HG03280 (cell line): ENCODE measurements at regions not wholly inside any gene's neighbourhood (a gene's known extent, or its start where the extent isn't known, plus 50 kb on each side); places are given as distances from the start of the nearest gene placed in this dataset.
"Not testable (repeated sequence)": the region's sequence is repeated elsewhere in the genome, so short reads cannot be mapped to it uniquely, and the experiment has no call there.

Experiments
- ATAC-seq: cut with Tn5 transposase; IDR thresholded peaks from one replicate; pipeline ENCODE4 v1.9.1; 2021; ENCODE audit warnings: mild to moderate bottlenecking, moderate library complexity; ENCODE audit not compliant: unreplicated experiment

DNA sequence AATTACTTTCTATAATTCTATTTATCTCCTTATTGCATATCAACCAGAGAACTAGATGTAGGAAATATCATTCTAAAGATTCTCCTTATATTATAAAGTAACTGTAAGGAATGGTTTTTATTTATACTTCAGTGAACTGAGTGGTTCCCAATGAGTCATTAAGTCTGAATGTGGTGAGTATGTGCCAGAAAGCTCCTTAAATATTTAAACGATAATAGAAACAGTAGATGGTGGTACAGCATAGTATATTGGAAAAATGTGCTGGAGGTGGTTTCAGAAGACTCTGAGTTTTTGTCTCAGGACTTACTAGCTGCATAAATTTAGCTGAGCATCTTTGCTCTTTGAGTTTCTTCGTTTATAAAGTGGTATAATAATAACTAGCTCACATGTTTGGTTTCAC, 653.5 kb downstream of the FAM181B start:
- ATAC-seq = no peak

DNA sequence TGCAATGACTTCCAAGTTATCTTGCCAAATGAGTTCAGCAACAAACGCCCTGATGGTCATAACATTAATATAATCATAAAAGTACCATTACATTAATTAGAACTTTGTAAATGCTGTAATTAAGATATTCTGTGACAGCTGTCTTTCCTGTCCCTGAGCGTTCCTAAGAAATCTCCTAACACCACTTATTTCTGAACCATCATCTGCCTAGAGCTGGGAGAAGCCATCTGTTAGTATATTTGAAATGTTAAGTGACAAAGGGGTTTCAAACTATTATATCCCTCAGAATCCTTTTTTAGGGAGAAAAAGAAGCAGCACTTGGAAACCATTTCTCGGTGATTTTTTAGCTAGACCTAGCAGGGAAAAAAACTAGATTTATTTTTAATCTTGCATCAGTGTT, 657.5 kb downstream of the FAM181B start:
- ATAC-seq = no peak

DNA sequence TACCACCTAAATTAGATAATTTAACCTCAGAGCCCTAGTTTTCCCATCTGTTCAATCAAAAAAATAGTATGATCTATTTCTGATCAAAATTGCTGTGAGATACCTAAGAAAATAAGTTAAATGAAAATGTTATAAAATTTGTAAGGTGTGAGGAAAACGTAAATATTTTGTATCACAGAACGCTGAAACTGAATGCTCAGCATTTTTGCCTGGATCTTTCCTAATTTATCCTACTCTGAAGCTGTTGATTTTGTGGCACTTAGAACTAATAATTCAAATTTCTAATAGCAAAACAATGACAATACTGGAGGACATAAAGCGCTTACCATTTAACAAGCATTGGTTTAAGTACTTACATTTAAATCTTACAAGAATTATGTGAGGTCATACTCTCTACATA, 674.2 kb downstream of the FAM181B start:
- no peak for ATAC-seq

DNA sequence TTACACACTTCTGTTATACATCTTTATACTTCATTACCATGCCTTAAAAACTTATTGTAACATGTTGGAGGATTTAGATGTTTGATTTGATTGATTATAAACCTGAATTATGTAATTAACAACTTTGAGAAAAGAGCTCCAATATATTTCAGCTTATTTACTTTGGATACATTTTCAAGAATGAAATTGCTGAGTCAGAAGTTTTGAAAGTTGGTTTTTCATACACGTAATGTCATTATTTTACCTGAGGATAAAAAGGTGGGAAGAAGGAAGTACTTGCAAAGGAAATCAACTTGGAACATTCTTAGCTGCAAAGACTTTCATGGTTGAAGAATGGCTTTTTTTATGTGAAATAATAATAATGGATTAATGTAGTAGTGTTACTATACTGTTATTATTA, 677.2 kb downstream of the FAM181B start:
- ATAC-seq = no peak

DNA sequence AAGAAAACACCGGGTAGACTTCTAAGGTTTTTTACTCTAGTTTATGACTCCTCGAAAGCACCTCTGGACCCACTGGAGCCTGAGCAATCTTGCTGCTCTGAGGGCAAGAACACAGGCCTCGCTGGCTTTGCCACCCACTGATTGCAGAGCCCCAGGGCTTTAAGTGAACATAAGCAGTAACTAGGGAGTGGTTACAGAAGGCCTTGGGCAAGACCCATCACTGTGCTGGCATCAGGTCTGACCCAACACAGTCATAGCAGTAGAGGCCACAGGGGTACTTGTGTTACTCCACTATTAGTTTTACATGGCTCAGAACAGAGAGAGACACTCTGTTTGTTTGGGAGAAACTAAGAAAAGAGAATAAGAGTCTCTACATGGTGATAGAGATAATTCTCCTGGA, 684.5 kb downstream of the FAM181B start:
- ATAC-seq = no peak

DNA sequence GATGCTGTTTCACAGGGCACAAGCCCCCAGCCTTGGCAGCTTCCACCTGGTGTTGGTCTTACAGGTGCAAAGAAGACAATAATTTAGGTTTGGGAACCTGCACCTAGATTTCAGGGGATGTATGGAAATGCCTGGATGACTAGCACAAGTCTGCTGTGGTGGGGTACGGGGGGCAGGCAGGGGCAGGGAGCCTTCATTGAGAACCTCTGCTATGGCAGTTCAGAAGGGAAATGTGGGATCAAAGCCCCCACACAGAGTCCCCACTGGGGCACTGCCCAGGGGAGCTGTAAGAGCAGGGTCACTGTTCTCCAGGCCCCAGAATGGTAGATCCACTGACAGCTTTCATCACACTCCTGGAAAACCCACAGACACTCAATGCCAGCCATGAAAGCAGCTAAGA, 686.5 kb downstream of the FAM181B start:
- no peak for ATAC-seq

DNA sequence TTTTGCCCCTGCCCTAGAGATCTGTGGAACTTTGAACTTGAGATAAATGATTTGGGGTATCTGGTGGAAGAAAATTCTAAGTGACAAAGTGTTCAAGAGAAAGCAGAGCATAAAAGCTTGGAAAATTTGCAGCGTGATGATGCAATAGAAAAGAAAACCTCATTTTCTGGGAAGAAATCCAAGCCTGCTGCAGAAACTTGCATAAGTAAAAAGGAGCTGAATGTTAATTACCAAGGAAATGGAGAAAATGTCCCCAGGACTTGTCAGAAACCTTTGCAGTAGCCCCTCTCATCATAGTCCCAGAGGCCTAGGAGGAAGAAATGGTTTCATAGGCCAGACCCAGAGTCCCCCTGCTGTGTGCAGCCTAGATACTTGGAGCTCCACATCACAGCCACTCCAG, 686.9 kb downstream of the FAM181B start:
- no peak for ATAC-seq

DNA sequence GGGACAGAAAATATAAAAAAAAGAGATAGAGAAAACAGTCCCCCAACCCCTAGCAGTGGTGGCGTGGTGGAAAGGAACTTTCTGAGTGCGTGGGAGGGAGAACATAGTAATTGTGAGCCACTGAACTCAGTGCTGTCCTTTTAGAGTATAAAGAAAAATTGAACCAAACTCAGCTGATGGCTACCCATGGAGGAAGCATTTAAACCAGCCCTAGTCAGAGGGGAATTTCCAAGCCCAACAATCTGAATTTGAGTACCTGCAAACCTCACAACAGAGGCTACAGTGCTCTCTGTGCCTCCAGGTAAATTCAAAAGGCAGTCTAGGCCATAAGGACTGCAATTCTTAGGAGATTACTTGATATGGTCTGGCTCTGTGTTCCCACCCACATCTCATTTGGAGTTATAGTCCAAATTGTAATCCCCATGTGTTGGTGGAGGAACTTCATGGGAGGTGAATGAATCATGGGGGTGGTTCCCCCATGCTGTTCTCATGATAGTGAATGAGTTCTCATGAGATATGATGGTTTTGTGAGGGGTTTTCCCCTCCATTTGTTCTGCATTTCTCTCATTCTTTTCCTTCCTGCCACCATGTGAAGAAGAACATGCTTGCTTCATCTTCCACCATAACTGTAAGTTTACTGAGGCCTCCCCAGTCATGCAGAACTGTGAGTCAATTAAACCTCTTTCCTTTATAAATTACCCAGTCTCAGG, 687.8 kb downstream of the FAM181B start:
- no peak for ATAC-seq

DNA sequence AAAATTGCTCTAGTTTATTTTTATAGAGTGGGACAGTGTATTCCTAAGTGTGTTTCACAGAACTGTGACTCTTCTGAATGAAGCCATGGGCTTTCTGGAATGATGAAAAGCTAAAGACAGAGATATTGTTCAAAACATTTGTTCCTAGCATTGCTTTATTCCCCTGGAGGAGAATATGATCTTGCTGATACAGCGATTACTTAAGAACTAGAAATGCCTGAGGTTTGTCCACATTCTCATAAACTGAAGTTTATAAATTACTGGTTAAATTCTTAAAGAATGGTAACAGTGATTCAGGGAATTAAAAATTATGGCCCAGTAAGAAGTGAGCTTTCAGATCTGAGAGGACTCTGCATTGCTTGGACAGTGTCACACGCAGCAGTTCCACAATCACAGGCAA, 690.3 kb downstream of the FAM181B start:
- no peak for ATAC-seq

DNA sequence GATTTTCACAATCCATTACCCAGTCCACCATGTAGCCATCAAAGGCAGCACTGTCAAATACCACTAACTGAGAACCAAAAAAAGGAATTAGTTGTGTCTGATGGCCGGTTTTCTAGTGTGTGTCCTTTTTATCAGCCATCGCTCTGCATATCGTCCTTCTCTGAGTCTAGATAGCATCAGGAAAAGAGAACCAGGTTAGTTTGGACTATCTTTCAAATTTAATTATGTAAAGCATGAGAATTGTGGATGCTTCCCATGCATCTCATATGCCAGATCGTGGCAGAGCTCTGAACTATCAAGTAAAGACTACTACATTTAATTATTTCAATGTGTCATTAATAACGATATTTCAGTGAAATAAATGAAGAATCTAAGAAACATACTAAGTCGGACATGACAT, 691.9 kb downstream of the FAM181B start:
- ATAC-seq = no peak

DNA sequence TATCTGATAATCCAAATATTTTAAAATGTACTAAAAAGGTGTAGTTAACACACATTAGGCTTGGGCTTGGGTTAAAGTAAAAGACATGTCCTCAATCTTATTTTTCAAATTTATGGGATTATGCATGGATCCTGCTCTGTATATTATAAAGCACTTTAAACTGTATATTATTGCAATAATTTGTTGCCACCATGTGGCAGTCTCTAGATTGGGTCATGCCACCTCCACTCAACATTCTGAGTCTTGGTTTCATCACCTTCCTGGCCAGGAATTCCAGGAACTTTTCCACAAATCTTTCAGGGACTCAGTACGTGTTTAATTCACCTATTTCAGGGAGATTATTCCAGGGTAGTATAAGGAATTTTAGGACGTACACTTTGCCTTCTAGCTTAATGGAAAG, 695.5 kb downstream of the FAM181B start:
- no peak for ATAC-seq

DNA sequence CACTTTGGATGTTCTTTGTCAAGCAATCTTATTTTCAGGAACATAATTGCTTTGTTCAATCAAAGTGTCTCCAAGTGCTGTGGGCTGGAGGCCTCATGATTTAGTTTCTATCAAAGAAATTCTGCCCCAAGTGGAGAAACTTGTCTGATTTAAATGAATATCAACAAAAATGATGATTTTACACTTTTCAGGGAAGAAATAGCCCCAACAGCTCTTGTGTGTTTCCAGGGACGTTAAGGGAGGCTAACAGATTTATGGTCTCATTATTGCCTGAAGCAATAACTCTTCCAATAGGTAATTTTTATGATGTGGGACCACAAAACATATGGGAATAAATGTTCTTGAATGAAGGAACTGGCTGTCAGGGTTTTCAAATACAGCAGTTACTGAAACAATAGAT, 699.1 kb downstream of the FAM181B start:
- no peak for ATAC-seq

DNA sequence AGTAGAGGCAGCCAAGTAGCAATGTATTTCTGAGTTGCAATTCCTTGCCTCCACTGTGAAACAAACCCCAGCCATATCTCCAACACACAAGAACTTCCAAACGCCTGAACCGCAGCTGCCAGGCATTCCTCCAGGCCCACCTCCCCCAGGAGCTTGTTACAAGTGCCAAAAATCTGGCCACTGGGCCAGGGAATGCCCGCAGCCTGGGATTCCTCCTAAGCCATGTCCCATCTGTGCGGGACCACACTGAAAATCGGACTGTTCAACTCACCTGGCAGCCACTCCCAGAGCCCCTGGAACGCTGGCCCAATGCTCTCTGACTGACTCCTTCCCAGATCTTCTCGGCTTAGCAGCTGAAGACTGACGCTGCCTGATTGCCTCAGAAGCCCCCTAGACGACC, 706.3 kb downstream of the FAM181B start:
- ATAC-seq = not testable (repeated sequence)

DNA sequence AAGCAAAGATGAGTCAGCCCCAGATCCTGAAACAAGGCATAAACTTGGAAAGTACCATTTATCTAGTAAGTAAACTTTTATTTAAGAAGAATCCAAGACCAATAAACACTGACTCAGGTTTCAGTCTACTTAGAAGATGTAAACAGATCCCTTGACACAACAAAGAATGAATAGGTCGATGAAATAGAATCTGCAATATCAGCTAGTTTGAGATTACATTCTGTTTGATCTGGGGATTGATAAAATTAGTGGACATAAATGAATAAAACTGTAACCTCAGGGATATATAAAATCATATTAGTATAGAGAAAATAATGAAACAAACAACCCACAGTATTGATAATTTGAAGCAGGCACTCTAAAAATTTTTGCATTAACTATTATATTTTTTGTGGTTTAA, 708.9 kb downstream of the FAM181B start:
- no peak for ATAC-seq

DNA sequence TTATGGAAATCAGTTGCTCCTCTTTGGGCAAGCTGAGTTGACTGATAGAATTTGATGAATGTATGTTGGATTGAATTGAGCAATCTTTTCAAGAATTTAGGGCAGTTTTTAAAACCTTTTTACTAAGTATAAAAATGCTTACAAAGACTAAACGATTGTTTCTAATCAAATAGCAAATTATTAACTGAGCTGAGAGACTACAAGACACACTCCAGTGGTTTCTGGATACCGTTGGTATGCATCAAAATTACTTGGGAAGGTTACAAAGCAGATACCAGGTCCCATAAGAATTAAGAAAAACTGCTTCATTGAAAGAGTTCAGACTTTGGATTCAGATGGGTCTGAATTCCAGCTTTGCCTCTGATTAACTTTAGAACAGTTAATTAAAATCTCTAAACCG, 721.4 kb downstream of the FAM181B start:
- ATAC-seq = no peak

DNA sequence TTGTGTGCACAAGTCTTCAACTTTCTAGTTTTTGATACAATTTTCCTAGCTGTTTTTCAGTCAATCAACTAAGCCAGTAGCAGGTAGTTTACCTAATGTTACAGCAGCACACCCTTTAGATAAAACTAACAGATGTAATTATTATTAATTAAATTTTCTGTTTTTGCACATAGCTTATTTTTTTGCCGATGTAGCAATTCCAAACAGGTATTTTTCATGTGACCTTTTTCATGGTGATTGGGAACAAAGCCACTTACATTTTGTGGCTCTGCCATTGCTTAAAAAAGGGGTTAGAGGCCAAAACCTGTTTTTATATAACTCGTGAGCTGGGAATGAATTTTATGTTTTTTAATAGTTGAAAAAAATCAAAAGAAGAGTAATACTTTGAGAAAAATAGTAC, 724.5 kb downstream of the FAM181B start:
- ATAC-seq = no peak

DNA sequence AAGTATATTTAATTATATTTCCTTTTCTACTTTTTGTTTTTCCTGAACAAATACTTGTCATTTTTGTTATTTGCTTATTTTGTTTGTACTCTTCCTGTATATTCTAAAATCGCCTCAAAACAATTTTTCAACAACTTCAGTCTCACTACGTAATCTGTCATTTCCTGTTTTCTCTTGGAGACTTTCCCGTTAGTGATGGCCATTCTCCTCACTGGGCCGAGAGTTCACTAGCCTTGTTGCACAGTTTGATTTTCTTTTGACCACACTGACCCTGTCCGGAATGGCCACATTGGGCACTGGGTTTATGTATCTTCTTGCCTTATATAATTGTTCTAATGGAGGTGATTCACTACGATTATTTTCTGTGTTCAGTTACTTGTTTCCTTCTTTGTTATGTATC, 726.1 kb downstream of the FAM181B start:
- no peak for ATAC-seq

DNA sequence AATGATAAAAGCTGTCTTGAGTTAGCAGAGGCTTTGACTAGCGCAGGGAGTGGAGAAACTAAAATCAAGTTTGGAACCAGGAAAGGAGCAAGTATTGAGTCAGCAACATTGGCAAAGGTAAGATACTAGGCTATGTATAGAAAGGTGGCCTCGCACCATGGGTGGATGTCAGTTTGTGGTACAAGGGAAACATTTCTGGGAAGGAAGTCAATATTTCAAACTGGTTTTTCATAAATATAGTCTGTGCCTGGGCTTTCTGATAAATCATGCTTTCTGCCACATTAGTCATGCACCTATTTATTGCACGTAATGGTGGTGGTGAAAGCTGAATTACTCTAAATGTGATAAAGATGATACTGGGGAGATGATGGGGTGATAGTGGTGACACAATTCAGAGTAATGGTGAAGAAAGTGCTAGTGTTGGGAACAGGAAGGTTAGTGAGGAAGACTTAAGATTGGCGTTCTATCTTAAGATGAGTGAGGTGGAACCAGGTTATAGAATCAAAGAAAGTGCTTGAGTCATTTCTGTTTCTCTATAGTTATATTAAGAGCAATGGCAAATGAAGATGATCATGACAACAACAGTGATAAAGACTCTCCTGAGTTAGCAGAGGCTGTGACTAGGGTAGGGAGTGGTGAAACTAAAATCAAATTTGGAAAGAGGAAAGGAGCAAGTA, 729.0 kb downstream of the FAM181B start:
- ATAC-seq = no peak

DNA sequence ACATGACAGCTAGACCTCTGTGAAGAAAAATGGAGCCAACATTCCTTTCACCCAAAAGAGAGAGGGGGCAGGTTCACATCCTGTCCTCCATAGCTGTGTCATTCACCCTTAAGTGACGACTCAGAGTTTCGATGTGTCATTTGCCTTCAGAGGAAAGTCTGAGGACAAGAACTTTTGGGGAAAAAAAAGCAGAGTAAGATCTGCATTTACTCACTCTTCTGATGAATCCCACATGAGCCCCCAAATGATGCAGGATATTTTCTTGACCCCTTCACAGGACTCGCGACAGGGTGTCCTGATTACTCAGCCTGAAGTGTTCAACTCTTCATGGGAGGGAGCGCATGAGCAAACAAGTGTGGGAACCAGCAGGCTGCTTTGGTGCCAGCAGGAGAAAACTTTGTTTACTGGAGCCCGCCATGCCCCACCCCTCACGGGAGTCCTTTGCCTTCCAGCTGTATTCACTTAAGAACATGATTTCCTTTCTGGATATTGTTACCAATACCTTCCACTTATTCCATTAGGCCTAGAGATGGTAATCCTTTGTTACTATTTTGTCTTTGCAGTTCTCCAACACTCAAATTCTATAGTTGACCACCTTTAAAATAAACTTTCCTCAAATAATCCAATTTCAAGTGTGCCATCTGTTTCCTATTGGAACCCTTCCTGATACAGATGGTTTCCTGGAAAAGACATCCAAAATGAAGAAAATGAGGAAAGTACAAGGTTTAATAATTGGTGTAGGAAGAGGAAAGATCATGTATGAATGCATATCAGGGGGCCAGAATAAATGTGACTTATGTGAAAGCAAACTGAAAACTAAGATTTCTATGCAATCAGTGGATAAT, 729.8 kb downstream of the FAM181B start:
- no peak for ATAC-seq

DNA sequence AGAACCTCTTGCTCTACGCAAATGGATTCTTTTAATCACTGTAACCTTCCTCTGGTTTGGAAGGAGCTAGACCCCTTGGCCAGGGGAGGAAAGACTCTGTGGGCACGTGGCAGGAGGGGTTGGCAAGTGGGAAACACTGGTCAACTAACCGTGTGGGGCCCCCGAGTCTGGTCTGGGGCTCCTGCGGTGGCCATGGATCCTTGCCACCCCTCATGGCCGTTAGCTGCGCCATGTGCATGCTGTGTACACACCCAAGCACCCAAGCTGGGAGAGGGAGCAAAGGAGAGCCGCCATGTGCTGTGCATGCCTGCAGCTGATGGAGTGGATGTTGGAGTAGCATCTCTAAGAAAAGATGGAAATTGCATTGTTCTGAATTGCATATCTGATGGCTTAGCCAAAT, 730.6 kb downstream of the FAM181B start:
- ATAC-seq = no peak

DNA sequence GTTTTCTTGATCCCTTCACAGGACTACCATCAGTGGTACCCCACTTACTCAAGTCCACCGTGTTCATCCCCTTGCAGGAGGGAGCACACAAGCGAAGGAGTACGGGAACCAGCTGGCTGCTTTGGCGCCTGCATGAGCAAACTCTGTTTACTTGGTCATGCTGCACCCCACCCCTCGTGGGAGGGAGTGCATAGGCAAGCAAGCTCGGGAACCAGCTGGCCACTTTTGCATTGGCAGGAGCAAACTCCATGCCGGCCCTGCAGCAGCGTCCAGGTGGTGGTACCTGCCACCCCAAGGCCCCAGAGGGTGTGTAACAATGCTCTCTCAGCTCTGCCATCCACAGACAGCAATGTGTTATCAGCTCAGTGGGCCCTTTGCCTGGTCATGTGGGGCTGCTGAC, 737.8 kb downstream of the FAM181B start:
- no peak for ATAC-seq

DNA sequence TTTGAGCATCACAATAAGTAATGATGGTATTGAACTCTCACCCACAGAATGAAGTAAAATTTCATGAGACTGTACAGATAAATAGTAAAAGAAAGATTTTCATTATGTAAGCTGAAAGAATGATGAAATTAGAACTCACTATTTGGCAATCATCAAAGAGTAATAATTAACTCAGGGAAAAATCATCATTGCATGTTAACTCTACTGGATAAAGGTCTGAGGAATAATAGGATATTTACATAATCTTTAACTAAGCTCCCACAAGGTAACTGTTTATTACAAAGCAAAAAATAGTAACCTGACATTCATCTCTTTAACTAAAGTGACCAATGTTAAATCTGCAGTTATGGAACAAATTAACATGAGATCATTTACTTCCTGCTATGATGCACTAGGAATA, 739.9 kb downstream of the FAM181B start:
- ATAC-seq = no peak
